Dendritic cell treated with granulocyte-macrophage colony-stimulating factor and Interleukin-4, amounts not matched to agents 40 ng/mL and 50 ng/mL, for 4 days (primary cell): ENCODE measurements at regions not wholly inside any gene's neighbourhood (a gene's known extent, or its start where the extent isn't known, plus 50 kb on each side); places are given as distances from the start of the nearest gene placed in this dataset.
"Not testable (repeated sequence)": the region's sequence is repeated elsewhere in the genome, so short reads cannot be mapped to it uniquely, and the experiment has no call there.

ENCODE experiments used
- H3K27ac Mint-ChIP-seq: one replicate; pipeline ENCODE4 v1.8.0; 2022; ENCODE audit warnings: mild to moderate bottlenecking, mixed read lengths
- H3K27me3 Mint-ChIP-seq: one replicate; pipeline ENCODE4 v1.8.0; 2022; ENCODE audit warnings: mild to moderate bottlenecking, mixed read lengths
- H3K36me3 Mint-ChIP-seq: one replicate; pipeline ENCODE4 v1.8.0; 2022; ENCODE audit warnings: low read depth, mixed read lengths
- H3K4me1 Mint-ChIP-seq: one replicate; pipeline ENCODE4 v1.8.0; 2022; ENCODE audit warnings: low read depth, mixed read lengths
- H3K4me3 Mint-ChIP-seq: one replicate; pipeline ENCODE4 v1.8.0; 2022; ENCODE audit warnings: mild to moderate bottlenecking, moderate library complexity, mixed read lengths
- H3K9me3 Mint-ChIP-seq: one replicate; pipeline ENCODE4 v1.8.0; 2022; ENCODE audit warnings: mixed read lengths
- intact Hi-C: fragments of 100-400 bp; cut with micrococcal nuclease; formaldehyde crosslinking; loops from one replicate; pipeline ENCODE4 v1.15.0; 2022

- Mint-ChIP-seq H3K27ac (no peak overlapping the region), H3K36me3 (no peaks in the 10 kb centered on the region), H3K27me3 (peaks cover 1% of the 10 kb centered on the region), H3K9me3 (no peaks in the 10 kb centered on the region), H3K4me3 (no peak overlapping the region), H3K4me1 (no peaks in the 10 kb centered on the region)
- intact Hi-C loops, result no loop called here
Measured at GRCh38 chr16:26569793-26570192, 496.9 kb upstream of the C16orf82 start.

GRCh38 chr16:26578748-26579147 lies 488.0 kb upstream of the C16orf82 start:
- Mint-ChIP-seq H3K4me3 (no peak overlapping the region), H3K27me3 (no peaks in the 10 kb centered on the region), H3K36me3 (no peaks in the 10 kb centered on the region), H3K27ac (no peak overlapping the region), H3K9me3 (peaks cover 7% of the 10 kb centered on the region), H3K4me1 (no peaks in the 10 kb centered on the region)
- intact Hi-C loops, result no loop called here

GRCh38 chr16:26583803-26584202 lies 482.9 kb upstream of the C16orf82 start:
- intact Hi-C loops, result no loop called here
- Mint-ChIP-seq H3K27ac (no peak overlapping the region), H3K27me3 (no peaks in the 10 kb centered on the region), H3K9me3 (peaks cover 16% of the 10 kb centered on the region), H3K4me1 (no peaks in the 10 kb centered on the region), H3K4me3 (no peak overlapping the region), H3K36me3 (no peaks in the 10 kb centered on the region)

- intact Hi-C loops, result no loop called here
- Mint-ChIP-seq H3K9me3 (no peaks in the 10 kb centered on the region), H3K27me3 (no peaks in the 10 kb centered on the region), H3K4me3 (no peak overlapping the region), H3K4me1 (no peaks in the 10 kb centered on the region), H3K36me3 (no peaks in the 10 kb centered on the region), H3K27ac (no peak overlapping the region)
Measured at GRCh38 chr16:26593700-26594099, 473.0 kb upstream of the C16orf82 start.

GRCh38 chr16:26594666-26595065 lies 472.1 kb upstream of the C16orf82 start:
- Mint-ChIP-seq H3K27ac (no peak overlapping the region), H3K4me1 (no peaks in the 10 kb centered on the region), H3K27me3 (no peaks in the 10 kb centered on the region), H3K4me3 (no peak overlapping the region), H3K9me3 (no peaks in the 10 kb centered on the region), H3K36me3 (no peaks in the 10 kb centered on the region)
- intact Hi-C loops, result no loop called here

GRCh38 chr16:26595199-26595598 lies 471.5 kb upstream of the C16orf82 start:
- H3K27me3 Mint-ChIP-seq, result no peaks in the 10 kb centered on the region
- no peaks in the 10 kb centered on the region for H3K9me3 Mint-ChIP-seq
- H3K4me1 Mint-ChIP-seq, result no peaks in the 10 kb centered on the region
- intact Hi-C loops, result no loop called here
- H3K36me3 Mint-ChIP-seq, result no peaks in the 10 kb centered on the region
- H3K4me3 Mint-ChIP-seq, result no peak overlapping the region
- H3K27ac Mint-ChIP-seq, result no peak overlapping the region

GRCh38 chr16:26596033-26596432 lies 470.7 kb upstream of the C16orf82 start:
- H3K36me3 Mint-ChIP-seq, H3K9me3 Mint-ChIP-seq, H3K4me1 Mint-ChIP-seq, H3K4me3 Mint-ChIP-seq, intact Hi-C loops, H3K27ac Mint-ChIP-seq, H3K27me3 Mint-ChIP-seq: not testable (repeated sequence)

- no peak overlapping the region for H3K4me3 Mint-ChIP-seq
- intact Hi-C loops, result no loop called here
- no peak overlapping the region for H3K27ac Mint-ChIP-seq
- no peaks in the 10 kb centered on the region for H3K4me1 Mint-ChIP-seq
- no peaks in the 10 kb centered on the region for H3K36me3 Mint-ChIP-seq
- no peaks in the 10 kb centered on the region for H3K9me3 Mint-ChIP-seq
- H3K27me3 Mint-ChIP-seq, result no peaks in the 10 kb centered on the region
Measured at GRCh38 chr16:26598061-26598460, 468.7 kb upstream of the C16orf82 start.

GRCh38 chr16:26598998-26599784 lies 467.5 kb upstream of the C16orf82 start:
- Mint-ChIP-seq H3K27me3 (no peaks in the 10 kb centered on the region), H3K36me3 (no peaks in the 10 kb centered on the region), H3K27ac (no peak overlapping the region), H3K9me3 (no peaks in the 10 kb centered on the region), H3K4me1 (no peaks in the 10 kb centered on the region), H3K4me3 (no peak overlapping the region)
- intact Hi-C loops, result no loop called here

GRCh38 chr16:26599785-26600104 lies 467.0 kb upstream of the C16orf82 start:
- no peaks in the 10 kb centered on the region for H3K9me3 Mint-ChIP-seq
- no peaks in the 10 kb centered on the region for H3K4me1 Mint-ChIP-seq
- intact Hi-C loops, result no loop called here
- H3K4me3 Mint-ChIP-seq, result no peak overlapping the region
- no peak overlapping the region for H3K27ac Mint-ChIP-seq
- H3K27me3 Mint-ChIP-seq, result no peaks in the 10 kb centered on the region
- H3K36me3 Mint-ChIP-seq, result no peaks in the 10 kb centered on the region

GRCh38 chr16:26601335-26601734 lies 465.4 kb upstream of the C16orf82 start:
- no peak overlapping the region for H3K4me3 Mint-ChIP-seq
- no peak overlapping the region for H3K27ac Mint-ChIP-seq
- intact Hi-C loops, result no loop called here
- H3K27me3 Mint-ChIP-seq, result no peaks in the 10 kb centered on the region
- no peaks in the 10 kb centered on the region for H3K9me3 Mint-ChIP-seq
- no peaks in the 10 kb centered on the region for H3K4me1 Mint-ChIP-seq
- no peaks in the 10 kb centered on the region for H3K36me3 Mint-ChIP-seq

- intact Hi-C loops, result no loop called here
- Mint-ChIP-seq H3K4me1 (no peaks in the 10 kb centered on the region), H3K36me3 (no peaks in the 10 kb centered on the region), H3K27ac (no peak overlapping the region), H3K4me3 (no peak overlapping the region), H3K27me3 (no peaks in the 10 kb centered on the region), H3K9me3 (no peaks in the 10 kb centered on the region)
Measured at GRCh38 chr16:26605626-26606271, 461.0 kb upstream of the C16orf82 start.

- intact Hi-C loops, result no loop called here
- no peaks in the 10 kb centered on the region for H3K4me1 Mint-ChIP-seq
- no peak overlapping the region for H3K27ac Mint-ChIP-seq
- no peak overlapping the region for H3K4me3 Mint-ChIP-seq
- H3K27me3 Mint-ChIP-seq, result no peaks in the 10 kb centered on the region
- H3K9me3 Mint-ChIP-seq, result no peaks in the 10 kb centered on the region
- H3K36me3 Mint-ChIP-seq, result no peaks in the 10 kb centered on the region
Measured at GRCh38 chr16:26606381-26607150, 460.2 kb upstream of the C16orf82 start.

GRCh38 chr16:26614237-26614841 lies 452.4 kb upstream of the C16orf82 start:
- no peaks in the 10 kb centered on the region for H3K27me3 Mint-ChIP-seq
- peaks cover 6% of the 10 kb centered on the region for H3K9me3 Mint-ChIP-seq
- no peak overlapping the region for H3K4me3 Mint-ChIP-seq
- intact Hi-C loops, result no loop called here
- H3K4me1 Mint-ChIP-seq, result no peaks in the 10 kb centered on the region
- H3K36me3 Mint-ChIP-seq, result no peaks in the 10 kb centered on the region
- H3K27ac Mint-ChIP-seq, result no peak overlapping the region
